SH-SY5Y (cell line): ENCODE measurements at regions not wholly inside any gene's neighbourhood (a gene's known extent, or its start where the extent isn't known, plus 50 kb on each side); places are given as distances from the start of the nearest gene placed in this dataset.

Experiments used
- GATA2 ChIP-seq: IDR thresholded peaks from 2 replicates; pipeline ENCODE4 v1.6.1; 2011; ENCODE audit warnings: mild to moderate bottlenecking, low read depth, low read length
- GATA3 ChIP-seq: IDR thresholded peaks from 2 replicates; pipeline ENCODE4 v1.6.1; 2011; ENCODE audit warnings: low read depth, mild to moderate bottlenecking, low read length, moderate library complexity

- TF ChIP-seq GATA2 = no peak
- TF ChIP-seq GATA3 = no peak
Observed at GRCh38 chr3:30538791-30539190, 67.6 kb upstream of the TGFBR2 start.
